ENCODE measurements at regions not wholly inside any gene's neighbourhood (a gene's known extent, or its start where the extent isn't known, plus 50 kb on each side); places are given as distances from the start of the nearest gene placed in this dataset.
"Not testable (repeated sequence)": the region's sequence is repeated elsewhere in the genome, so short reads cannot be mapped to it uniquely, and the experiment has no call there.

GRCh38 chr2:234171666-234172065 lies 121.2 kb downstream of the SPP2 start:
- TF ChIP-seq CTCF (IDR thresholded peaks at IDR 0.05) (no peak), POLR2A (IDR thresholded peaks at IDR 0.05) (no peak)
- no peaks in the 10 kb centered on the region for H3K36me3 ChIP-seq
- H3K27ac ChIP-seq = no peak overlapping the region
- no peak for DNase-seq
- no peak overlapping the region for H3K4me3 ChIP-seq
- WGBS, 2 donors = 80 to 93% methylated on average over 2 to 3 of the region's 14 CpGs
- peaks cover 0 to 12% (median 0%) of the 10 kb centered on the region in 3 donors for H3K4me1 ChIP-seq
- intact Hi-C loops (cut with DNase I) = no loop called here
- no peaks in the 10 kb centered on the region for H3K9me3 ChIP-seq
- H3K27me3 ChIP-seq = peaks cover 0 to 25% (median under 1%) of the 10 kb centered on the region in 4 donors

GRCh38 chr2:234169674-234170073 lies 119.2 kb downstream of the SPP2 start:
- Histone ChIP-seq H3K27ac (no peak overlapping the region), H3K9me3 (no peaks in the 10 kb centered on the region), H3K36me3 (no peaks in the 10 kb centered on the region), H3K4me1 (peaks cover 0 to 18% (median 0%) of the 10 kb centered on the region in 3 donors), H3K27me3 (peaks cover 0 to 19% (median 1%) of the 10 kb centered on the region in 4 donors), H3K4me3 (no peak overlapping the region)
- 55 to 82% methylated on average over 1 of the region's 1 CpG for whole genome bisulfite sequencing, 2 donors
- intact Hi-C loops (cut with DNase I) = no loop called here
- no peak for DNase-seq
- TF ChIP-seq CTCF (IDR thresholded peaks at IDR 0.05) (no peak), POLR2A (IDR thresholded peaks at IDR 0.05) (no peak)

GRCh38 chr2:234168605-234169570 lies 118.4 kb downstream of the SPP2 start:
- DNase-seq; H3K9me3 ChIP-seq; H3K36me3 ChIP-seq; H3K4me3 ChIP-seq; intact Hi-C loops (cut with DNase I): not testable (repeated sequence)
- H3K27me3 ChIP-seq = peaks cover 0 to 19% (median 1%) of the 10 kb centered on the region in 4 donors
- WGBS, 2 donors = 55 to 75% methylated on average over 6 to 8 of the region's 8 CpGs
- H3K4me1 ChIP-seq = peaks cover 0 to 22% (median 0%) of the 10 kb centered on the region in 3 donors
- peak overlapping the region in 1 of 4 donors; percentile 19 for H3K27ac ChIP-seq

GRCh38 chr2:234166531-234166930 lies 116.0 kb downstream of the SPP2 start:
- intact Hi-C loops (cut with DNase I) = no loop called here
- Histone ChIP-seq H3K9me3 (no peaks in the 10 kb centered on the region), H3K4me1 (peaks cover 0 to 41% (median 0%) of the 10 kb centered on the region in 3 donors), H3K27ac (no peak overlapping the region), H3K4me3 (no peak overlapping the region), H3K36me3 (no peaks in the 10 kb centered on the region), H3K27me3 (peaks cover 0 to 10% (median 1%) of the 10 kb centered on the region in 4 donors)
- TF ChIP-seq CTCF (IDR thresholded peaks at IDR 0.05) (no peak), POLR2A (IDR thresholded peaks at IDR 0.05) (no peak)
- DNase-seq = no peak
- 82 to 88% methylated on average over 3 of the region's 3 CpGs for WGBS, 2 donors

- 68 to 73% methylated on average over 5 of the region's 5 CpGs for WGBS, 2 donors
- TF ChIP-seq CTCF (IDR thresholded peaks at IDR 0.05) = no peak
- TF ChIP-seq POLR2A (IDR thresholded peaks at IDR 0.05) = no peak
- Histone ChIP-seq H3K27me3 (peaks cover 0 to 4% (median 1%) of the 10 kb centered on the region in 4 donors), H3K4me3 (no peak overlapping the region), H3K27ac (no peak overlapping the region), H3K4me1 (peaks cover 0 to 41% (median 0%) of the 10 kb centered on the region in 3 donors), H3K36me3 (no peaks in the 10 kb centered on the region), H3K9me3 (no peaks in the 10 kb centered on the region)
- intact Hi-C loops (cut with DNase I) = no loop called here
- DNase-seq = no peak
Observed at GRCh38 chr2:234165421-234165820, 114.9 kb downstream of the SPP2 start.
